ENCODE measurements at regions not wholly inside any gene's neighbourhood (a gene's known extent, or its start where the extent isn't known, plus 50 kb on each side); places are given as distances from the start of the nearest gene placed in this dataset.

GRCh38 chr3:153348457-153349107 is 186.6 kb downstream of the RAP2B start:
- Histone ChIP-seq H3K27ac (no peak overlapping the region), H3K27me3 (no peaks in the 10 kb centered on the region), H3K9me3 (replicated peaks in 1 of 3) (no peaks in the 10 kb centered on the region), H3K36me3 (replicated peaks in 1 of 2) (no peaks in the 10 kb centered on the region), H3K4me1 (replicated peaks in 1 of 2) (no peaks in the 10 kb centered on the region), H3K4me3 (no peak overlapping the region)
- intact Hi-C loops (cut with DNase I), result no loop called here
- WGBS, 4 donors, result 55 to 67% (median 58%) methylated on average over 2 of the region's 2 CpGs
- TF ChIP-seq POLR2A (IDR thresholded peaks at IDR 0.05) (no peak), CTCF (IDR thresholded peaks at IDR 0.05) (no peak)
- DNase-seq, result no peak

- Histone ChIP-seq H3K4me1 (replicated peaks in 1 of 2) (no peaks in the 10 kb centered on the region), H3K36me3 (replicated peaks in 1 of 2) (no peaks in the 10 kb centered on the region), H3K27me3 (no peaks in the 10 kb centered on the region), H3K4me3 (no peak overlapping the region), H3K9me3 (replicated peaks in 1 of 3) (no peaks in the 10 kb centered on the region), H3K27ac (no peak overlapping the region)
- no peak for TF ChIP-seq CTCF (IDR thresholded peaks at IDR 0.05)
- no peak for TF ChIP-seq POLR2A (IDR thresholded peaks at IDR 0.05)
- no peak for DNase-seq
- intact Hi-C loops (cut with DNase I), result no loop called here
- 63 to 89% (median 82%) methylated on average over 1 of the region's 1 CpG for WGBS, 4 donors
Measured at GRCh38 chr3:153349108-153349499, 187.1 kb downstream of the RAP2B start.

GRCh38 chr3:153350420-153350819 is 188.4 kb downstream of the RAP2B start:
- intact Hi-C loops (cut with DNase I), result no loop called here
- Histone ChIP-seq H3K9me3 (replicated peaks in 1 of 3) (no peaks in the 10 kb centered on the region), H3K4me3 (no peak overlapping the region), H3K27ac (no peak overlapping the region), H3K36me3 (replicated peaks in 1 of 2) (no peaks in the 10 kb centered on the region), H3K27me3 (no peaks in the 10 kb centered on the region), H3K4me1 (replicated peaks in 1 of 2) (no peaks in the 10 kb centered on the region)
- WGBS, 4 donors, result 62 to 79% (median 71%) methylated on average over 2 of the region's 2 CpGs
- TF ChIP-seq POLR2A (IDR thresholded peaks at IDR 0.05) (no peak), CTCF (IDR thresholded peaks at IDR 0.05) (no peak)
- DNase-seq, result no peak

- H3K9me3 ChIP-seq (replicated peaks in 1 of 3), result no peaks in the 10 kb centered on the region
- no peak for DNase-seq
- no peaks in the 10 kb centered on the region for H3K36me3 ChIP-seq (replicated peaks in 1 of 2)
- intact Hi-C loops (cut with DNase I), result no loop called here
- H3K27me3 ChIP-seq, result no peaks in the 10 kb centered on the region
- TF ChIP-seq CTCF (IDR thresholded peaks at IDR 0.05), result no peak
- H3K4me3 ChIP-seq, result no peak overlapping the region
- 50 to 67% (median 60%) methylated on average over 1 of the region's 1 CpG for WGBS, 4 donors
- H3K27ac ChIP-seq, result no peak overlapping the region
- no peaks in the 10 kb centered on the region for H3K4me1 ChIP-seq (replicated peaks in 1 of 2)
Measured at GRCh38 chr3:153354641-153355040, 192.6 kb downstream of the RAP2B start.

Measured in adrenal gland (tissue), 9 donors.